ENCODE measurements at regions not wholly inside any gene's neighbourhood (a gene's known extent, or its start where the extent isn't known, plus 50 kb on each side); places are given as distances from the start of the nearest gene placed in this dataset.
A peak's percentile ranks its signal among the peaks of the same experiment; 100 is the strongest.

DNA sequence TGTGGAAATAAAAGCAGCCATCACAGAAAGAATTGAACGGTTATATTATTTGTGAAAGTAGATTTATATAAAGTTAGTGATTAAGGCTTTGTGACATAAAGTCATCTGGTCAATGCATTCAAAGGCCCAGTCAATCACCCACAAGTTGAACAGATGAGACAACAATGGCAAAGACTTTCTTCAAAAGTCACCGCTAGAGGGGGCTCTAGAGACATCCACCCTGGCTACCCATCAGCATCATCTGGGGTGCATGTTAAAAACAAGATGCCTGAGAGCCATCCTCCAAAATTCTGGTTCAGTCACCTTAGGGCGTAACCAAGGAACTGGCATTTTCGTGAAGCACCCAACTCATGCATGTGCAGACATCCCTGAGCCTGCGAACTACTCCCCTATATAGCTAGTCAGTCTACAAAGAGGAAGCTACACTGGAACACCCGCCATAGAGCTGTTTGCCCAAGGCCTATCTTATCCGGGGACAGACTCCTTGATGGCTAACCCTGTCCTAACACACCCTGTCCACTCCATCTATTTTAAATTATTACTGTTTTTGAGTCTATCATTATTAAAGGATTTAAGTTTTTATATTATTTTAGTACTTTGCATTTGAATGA, 970.5 kb downstream of the UQCRFS1 start:
- TF ChIP-seq ZBTB21 (tag by site-specific recombination; IDR thresholded peaks at IDR 0.05): no peak
- TF ChIP-seq ZNF76 (tag by site-specific recombination; IDR thresholded peaks at IDR 0.05; ENCODE audit: borderline replicate concordance, low read depth): no peak
- no peak for TF ChIP-seq HOXD13 (CRISPR knock-in tag; IDR thresholded peaks at IDR 0.05; ENCODE audit: borderline replicate concordance)
- no peak for TF ChIP-seq TCF7L2 (IDR thresholded peaks at IDR 0.05; ENCODE audit: borderline replicate concordance, low read depth, low read length)
- no peak for TF ChIP-seq YY1 (tag by site-specific recombination; IDR thresholded peaks at IDR 0.05)
- TF ChIP-seq, protein P1, sequence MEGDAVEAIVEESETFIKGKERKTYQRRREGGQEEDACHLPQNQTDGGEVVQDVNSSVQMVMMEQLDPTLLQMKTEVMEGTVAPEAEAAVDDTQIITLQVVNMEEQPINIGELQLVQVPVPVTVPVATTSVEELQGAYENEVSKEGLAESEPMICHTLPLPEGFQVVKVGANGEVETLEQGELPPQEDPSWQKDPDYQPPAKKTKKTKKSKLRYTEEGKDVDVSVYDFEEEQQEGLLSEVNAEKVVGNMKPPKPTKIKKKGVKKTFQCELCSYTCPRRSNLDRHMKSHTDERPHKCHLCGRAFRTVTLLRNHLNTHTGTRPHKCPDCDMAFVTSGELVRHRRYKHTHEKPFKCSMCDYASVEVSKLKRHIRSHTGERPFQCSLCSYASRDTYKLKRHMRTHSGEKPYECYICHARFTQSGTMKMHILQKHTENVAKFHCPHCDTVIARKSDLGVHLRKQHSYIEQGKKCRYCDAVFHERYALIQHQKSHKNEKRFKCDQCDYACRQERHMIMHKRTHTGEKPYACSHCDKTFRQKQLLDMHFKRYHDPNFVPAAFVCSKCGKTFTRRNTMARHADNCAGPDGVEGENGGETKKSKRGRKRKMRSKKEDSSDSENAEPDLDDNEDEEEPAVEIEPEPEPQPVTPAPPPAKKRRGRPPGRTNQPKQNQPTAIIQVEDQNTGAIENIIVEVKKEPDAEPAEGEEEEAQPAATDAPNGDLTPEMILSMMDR (tag by site-specific recombination; IDR thresholded peaks at IDR 0.05): peak; percentile 71
- TF ChIP-seq MEIS1 (CRISPR knock-in tag; IDR thresholded peaks at IDR 0.05; ENCODE audit: borderline replicate concordance): no peak
- TF ChIP-seq ZNF23 (tag by site-specific recombination; IDR thresholded peaks at IDR 0.05; ENCODE audit: borderline replicate concordance): no peak
- no peak for TF ChIP-seq ZFHX2 (tag by site-specific recombination; conservative IDR thresholded peaks at IDR 0.05)
- TF ChIP-seq ZNF792 (tag by site-specific recombination; IDR thresholded peaks at IDR 0.05): no peak
